22Rv1 (cell line): ENCODE measurements at regions not wholly inside any gene's neighbourhood (a gene's known extent, or its start where the extent isn't known, plus 50 kb on each side); places are given as distances from the start of the nearest gene placed in this dataset.

ENCODE experiments used
- CTCF ChIP-seq: fragments of 450-650 bp; IDR thresholded peaks from 2 replicates; pipeline ENCODE4 v1.5.1; 2017; ENCODE audit warnings: mild to moderate bottlenecking
- ZFX ChIP-seq: fragments of 450-650 bp; IDR thresholded peaks from 2 replicates; pipeline ENCODE4 v1.6.1; 2017; ENCODE audit warnings: antibody characterized with exemption, borderline replicate concordance

- no peak for TF ChIP-seq CTCF
- no peak for TF ChIP-seq ZFX
These were observed 160.8 kb upstream of the BMP2 start for GRCh38 chr20:6606651-6607050.
